ENCODE measurements at regions not wholly inside any gene's neighbourhood (a gene's known extent, or its start where the extent isn't known, plus 50 kb on each side); places are given as distances from the start of the nearest gene placed in this dataset.

DNA sequence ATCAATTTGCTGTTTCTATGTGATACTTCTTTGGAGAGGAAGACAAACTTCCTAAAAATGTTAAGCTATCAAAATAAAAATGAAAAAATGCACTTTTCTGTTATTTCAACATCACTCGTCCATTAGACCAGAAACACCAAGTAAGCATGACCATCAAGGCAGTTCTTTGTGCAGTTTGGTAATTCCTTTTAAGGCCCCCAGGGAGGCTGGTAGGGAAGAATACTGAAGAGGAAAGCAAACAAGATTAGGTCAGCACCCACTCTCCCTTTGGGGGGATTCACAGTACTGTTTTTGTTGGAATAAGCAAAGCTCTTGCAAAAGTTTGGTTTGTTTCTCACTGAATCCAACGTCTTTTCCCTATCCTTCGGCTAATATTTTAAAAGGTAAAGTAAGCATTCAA, 206.8 kb upstream of the SLC35B3 start:
- TF ChIP-seq CTCF (IDR thresholded peaks at IDR 0.05): no peak
- no peak for TF ChIP-seq POLR2A (IDR thresholded peaks at IDR 0.05)

Measured in uterus (tissue), 2 donors.